HCT116 (cell line): ENCODE measurements at regions not wholly inside any gene's neighbourhood (a gene's known extent, or its start where the extent isn't known, plus 50 kb on each side); places are given as distances from the start of the nearest gene placed in this dataset.

ENCODE experiments used
- ATAC-seq: fragments of 200-7000 bp; cut with Tn5 transposase; 2 replicates; pipeline ENCODE4 v1.9.1; 2020; ENCODE audit warnings: mild to moderate bottlenecking, moderate library complexity
- BruUV-seq: library from RNA; stranded (reverse); fragments of 400-500 nt; replicated peaks from 2 replicates; lab custom pipeline; 2021; lab: Mats Ljungman, UMichigan
- CTCF ChIA-PET: fragments of 300-600 bp; sonication (Branson Sonifier 250); formaldehyde crosslinking; loops from one replicate; lab custom pipeline; 2021; ENCODE audit warnings: antibody characterized with exemption; lab: Charles Lee
- POLR2A ChIA-PET: fragments of 300-600, 350-600 bp; sonication (Branson Sonifier 250); formaldehyde crosslinking; loops from one replicate; lab custom pipeline; 2021; ENCODE audit warnings: antibody characterized with exemption; lab: Charles Lee
- RAD21 ChIA-PET, 2 experiments: fragments of 300-600 bp; sonication (Branson Sonifier 250); formaldehyde crosslinking; loops; one replicate each; lab custom pipeline; 2023; ENCODE audit warnings: low total read pairs in 2 of 2; ENCODE audit not compliant: uncharacterized antibody in 2 of 2, unreplicated experiment in 2 of 2, low non-redundant PET in 1 of 2; lab: Charles Lee
- DNase-seq: peaks from one replicate; pipeline ENCODE4 v3.0.0-alpha.2; 2010; ENCODE audit warnings: low read depth, low spot score
- H2AFZ ChIP-seq: fragments of 200-600 bp; shearing (Covaris generic), sonication (generic); 2 replicates; pipeline ENCODE4 v1.6.1; 2017; ENCODE audit warnings: low read depth, mixed run types, mixed read lengths, antibody characterized with exemption, low read length; ENCODE audit not compliant: poor library complexity, severe bottlenecking
- H3K27ac ChIP-seq: 2 replicates; pipeline ENCODE4 v1.5.1; 2012; ENCODE audit warnings: low read depth, low read length
- H3K27me3 ChIP-seq: fragments of 200-600 bp; sonication (generic); 2 replicates; pipeline ENCODE4 v1.6.1; 2016; ENCODE audit warnings: mixed run types, low read length, mixed read lengths; ENCODE audit not compliant: insufficient read depth
- H3K36me3 ChIP-seq, 2 experiments: fragments of 200-500 bp in 1 of 2; fragments of 200-600 bp in 1 of 2; sonication (Bioruptor generic) in 1 of 2; sonication (generic) in 1 of 2; 2 replicates each; pipeline versions ENCODE4 v1.5.1 to v1.6.1; 2014 to 2016; ENCODE audit warnings: low read length in 2 of 2, inconsistent platforms in 1 of 2, mixed read lengths in 1 of 2, mixed run types in 1 of 2; ENCODE audit not compliant: insufficient read depth in 2 of 2, control insufficient read depth in 1 of 2
- H3K4me1 ChIP-seq, 2 experiments: fragments of 200-600 bp in 1 of 2; sonication (generic) in 1 of 2; 2 replicates each; pipeline versions ENCODE4 v1.5.1 to v1.6.1; 2012 to 2017; ENCODE audit warnings: low read length in 2 of 2, inconsistent platforms in 1 of 2, mild to moderate bottlenecking in 1 of 2, mixed read lengths in 1 of 2, mixed run types in 1 of 2, moderate library complexity in 1 of 2; ENCODE audit not compliant: insufficient read depth in 2 of 2, control insufficient read depth in 1 of 2
- H3K4me2 ChIP-seq: fragments of 200-600 bp; sonication (generic); 2 replicates; pipeline ENCODE4 v1.6.1; 2017; ENCODE audit warnings: mixed run types, low read length, mixed read lengths
- H3K4me3 ChIP-seq, 2 experiments: fragments of 200-600 bp in 1 of 2; sonication (generic) in 1 of 2; replicated peaks in 1 of 2; 2 replicates each; pipeline ENCODE4 v1.5.1; 2011 to 2016; ENCODE audit warnings: low read length in 2 of 2, control low read depth in 1 of 2, low read depth in 1 of 2, mild to moderate bottlenecking in 1 of 2, mixed read lengths in 1 of 2, mixed run types in 1 of 2
- H3K79me2 ChIP-seq: fragments of 200-600 bp; sonication (generic); 2 replicates; pipeline ENCODE4 v1.6.1; 2017; ENCODE audit warnings: mild to moderate bottlenecking, mixed run types, low read length, moderate library complexity, mixed read lengths; ENCODE audit not compliant: insufficient read depth
- H3K9ac ChIP-seq: fragments of 200-600 bp; sonication (generic); 2 replicates; pipeline ENCODE4 v1.6.1; 2016; ENCODE audit warnings: low read length, mixed read lengths
- H3K9me2 ChIP-seq: fragments of 200-600 bp; sonication (generic), shearing (Covaris generic); 2 replicates; pipeline ENCODE4 v1.6.1; 2017; ENCODE audit warnings: mixed run types, mild to moderate bottlenecking, moderate library complexity; ENCODE audit not compliant: insufficient read depth
- H3K9me3 ChIP-seq, 2 experiments: fragments of 200-500 bp in 1 of 2; fragments of 200-600 bp in 1 of 2; sonication (Bioruptor generic) in 1 of 2; sonication (generic) in 1 of 2; 2 replicates each; pipeline ENCODE4 v1.6.1; 2014 to 2017; ENCODE audit warnings: low read length in 2 of 2, mixed read lengths in 2 of 2, inconsistent platforms in 1 of 2, low read depth in 1 of 2, mild to moderate bottlenecking in 1 of 2, mixed run types in 1 of 2, moderate library complexity in 1 of 2; ENCODE audit not compliant: control insufficient read depth in 1 of 2, insufficient read depth in 1 of 2
- H4K20me1 ChIP-seq: fragments of 200-600 bp; sonication (generic), shearing (Covaris generic); 2 replicates; pipeline ENCODE4 v1.6.1; 2017; ENCODE audit warnings: mixed run types, mild to moderate bottlenecking, moderate library complexity; ENCODE audit not compliant: insufficient read depth
- CBX3 ChIP-seq: IDR thresholded peaks from 2 replicates; pipeline ENCODE4 v1.6.1; 2012; ENCODE audit warnings: low read depth
- CEBPB ChIP-seq: IDR thresholded peaks from 2 replicates; pipeline ENCODE4 v1.6.1; 2012; ENCODE audit warnings: low read depth
- ELF1 ChIP-seq: IDR thresholded peaks from 2 replicates; pipeline ENCODE4 v1.6.1; 2012; ENCODE audit warnings: low read depth, borderline replicate concordance
- FOSL1 ChIP-seq: IDR thresholded peaks from 2 replicates; pipeline ENCODE4 v1.6.1; 2012; ENCODE audit warnings: low read depth
- JUND ChIP-seq: IDR thresholded peaks from 2 replicates; pipeline ENCODE4 v1.6.1; 2012
- POLR2A ChIP-seq: IDR thresholded peaks from 2 replicates; pipeline ENCODE4 v1.7.0; 2011; ENCODE audit warnings: borderline replicate concordance; ENCODE audit not compliant: insufficient read depth, insufficient read length; ENCODE audit errors: extremely low read depth
- POLR2AphosphoS5 ChIP-seq: IDR thresholded peaks from 2 replicates; pipeline ENCODE4 v1.6.1; 2011; ENCODE audit warnings: mild to moderate bottlenecking, low read depth, low read length, moderate library complexity
- RAD21 ChIP-seq: IDR thresholded peaks from 2 replicates; pipeline ENCODE4 v1.6.1; 2012; ENCODE audit warnings: low read depth, mild to moderate bottlenecking
- SIN3A ChIP-seq: IDR thresholded peaks from 2 replicates; pipeline ENCODE4 v1.6.1; 2012; ENCODE audit warnings: low read depth
- SP1 ChIP-seq: IDR thresholded peaks from 2 replicates; pipeline ENCODE4 v1.6.1; 2012; ENCODE audit warnings: low read depth
- SRF ChIP-seq: IDR thresholded peaks from 2 replicates; pipeline ENCODE4 v1.6.1; 2012; ENCODE audit warnings: low read depth
- TCF7L2 ChIP-seq: IDR thresholded peaks from 2 replicates; pipeline ENCODE4 v1.7.0; 2011; ENCODE audit warnings: borderline replicate concordance, inconsistent platforms; ENCODE audit not compliant: insufficient read depth, insufficient read length; ENCODE audit errors: extremely low read depth
- YY1 ChIP-seq: IDR thresholded peaks from 2 replicates; pipeline ENCODE4 v1.6.1; 2011; ENCODE audit warnings: low read length, low read depth, moderate library complexity, mild to moderate bottlenecking; ENCODE audit not compliant: insufficient replicate concordance; ENCODE audit errors: extremely low read depth
- ZFX ChIP-seq: fragments of 450-650 bp; IDR thresholded peaks from 2 replicates; pipeline ENCODE4 v1.6.1; 2017
- ZNF274 ChIP-seq: fragments of 200-500 bp; sonication (Bioruptor generic); IDR thresholded peaks from 2 replicates; pipeline ENCODE4 v1.6.1; 2014; ENCODE audit warnings: mild to moderate bottlenecking, low read depth, low read length, inconsistent platforms
- intact Hi-C: fragments of 100-400 bp; cut with micrococcal nuclease; formaldehyde crosslinking; loops from 2 replicates; pipeline ENCODE4 v1.10.0; 2022
- TF ChIP-seq, protein P1 (sequence below): IDR thresholded peaks from 2 replicates; pipeline ENCODE4 v1.6.1; 2012
- TF ChIP-seq, protein P2 (sequence below): IDR thresholded peaks from 2 replicates; pipeline ENCODE4 v1.6.1; 2012
- TF ChIP-seq, protein P3 (sequence below), 3 experiments: fragments of 200-600 bp in 1 of 3; sonication (generic) in 1 of 3; IDR thresholded peaks in 2 of 3; conservative IDR thresholded peaks in 1 of 3; 2 replicates each; pipeline ENCODE4 v1.5.1; 2012 to 2017; ENCODE audit warnings: low read depth in 2 of 3, low read length in 2 of 3, antibody characterized with exemption in 1 of 3, borderline replicate concordance in 1 of 3, control low read depth in 1 of 3, mild to moderate bottlenecking in 1 of 3, mixed read lengths in 1 of 3, mixed run types in 1 of 3, moderate library complexity in 1 of 3; ENCODE audit not compliant: insufficient read depth in 1 of 3
- TF ChIP-seq, protein P4 (sequence below): IDR thresholded peaks from 2 replicates; pipeline ENCODE4 v1.6.1; 2011; ENCODE audit warnings: mild to moderate bottlenecking, low read length, moderate library complexity; ENCODE audit not compliant: insufficient replicate concordance; ENCODE audit errors: extremely low read depth

DNA sequence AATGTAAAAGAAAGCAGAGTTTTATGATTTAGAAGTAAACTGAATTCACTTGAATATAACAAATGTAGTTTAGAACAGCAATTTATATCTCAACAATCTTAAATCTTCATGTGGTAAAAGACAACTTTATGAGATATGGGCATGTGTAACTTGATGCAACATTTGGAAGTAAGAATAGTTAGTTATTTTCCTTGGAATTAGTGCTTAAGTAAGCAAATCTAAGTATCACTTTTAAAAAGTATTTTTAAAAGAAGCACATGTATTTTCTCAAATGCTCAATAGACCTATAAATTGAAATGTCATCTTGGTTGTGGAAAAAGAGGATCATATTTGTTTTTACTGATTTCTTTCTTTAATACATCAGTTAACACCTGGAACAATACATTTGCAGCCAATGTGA lies 340.3 kb upstream of the CDH6 start (continued):
- TF ChIP-seq, protein P1, sequence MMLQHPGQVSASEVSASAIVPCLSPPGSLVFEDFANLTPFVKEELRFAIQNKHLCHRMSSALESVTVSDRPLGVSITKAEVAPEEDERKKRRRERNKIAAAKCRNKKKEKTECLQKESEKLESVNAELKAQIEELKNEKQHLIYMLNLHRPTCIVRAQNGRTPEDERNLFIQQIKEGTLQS = no peak
- TF ChIP-seq CEBPB (no peak), POLR2A (no peak), SIN3A (no peak), YY1 (no peak), CBX3 (no peak), SP1 (no peak)
- TF ChIP-seq, protein P2, sequence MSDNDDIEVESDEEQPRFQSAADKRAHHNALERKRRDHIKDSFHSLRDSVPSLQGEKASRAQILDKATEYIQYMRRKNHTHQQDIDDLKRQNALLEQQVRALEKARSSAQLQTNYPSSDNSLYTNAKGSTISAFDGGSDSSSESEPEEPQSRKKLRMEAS = no peak
- TF ChIP-seq, protein P3, sequence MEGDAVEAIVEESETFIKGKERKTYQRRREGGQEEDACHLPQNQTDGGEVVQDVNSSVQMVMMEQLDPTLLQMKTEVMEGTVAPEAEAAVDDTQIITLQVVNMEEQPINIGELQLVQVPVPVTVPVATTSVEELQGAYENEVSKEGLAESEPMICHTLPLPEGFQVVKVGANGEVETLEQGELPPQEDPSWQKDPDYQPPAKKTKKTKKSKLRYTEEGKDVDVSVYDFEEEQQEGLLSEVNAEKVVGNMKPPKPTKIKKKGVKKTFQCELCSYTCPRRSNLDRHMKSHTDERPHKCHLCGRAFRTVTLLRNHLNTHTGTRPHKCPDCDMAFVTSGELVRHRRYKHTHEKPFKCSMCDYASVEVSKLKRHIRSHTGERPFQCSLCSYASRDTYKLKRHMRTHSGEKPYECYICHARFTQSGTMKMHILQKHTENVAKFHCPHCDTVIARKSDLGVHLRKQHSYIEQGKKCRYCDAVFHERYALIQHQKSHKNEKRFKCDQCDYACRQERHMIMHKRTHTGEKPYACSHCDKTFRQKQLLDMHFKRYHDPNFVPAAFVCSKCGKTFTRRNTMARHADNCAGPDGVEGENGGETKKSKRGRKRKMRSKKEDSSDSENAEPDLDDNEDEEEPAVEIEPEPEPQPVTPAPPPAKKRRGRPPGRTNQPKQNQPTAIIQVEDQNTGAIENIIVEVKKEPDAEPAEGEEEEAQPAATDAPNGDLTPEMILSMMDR (IDR thresholded peaks at IDR 0.05 in 2 of 3, conservative IDR thresholded peaks at IDR 0.05 in 1 of 3; ENCODE audit: borderline replicate concordance in 1 of 3, insufficient read depth in 1 of 3, low read depth in 2 of 3, low read length in 2 of 3) = no peak

DNA sequence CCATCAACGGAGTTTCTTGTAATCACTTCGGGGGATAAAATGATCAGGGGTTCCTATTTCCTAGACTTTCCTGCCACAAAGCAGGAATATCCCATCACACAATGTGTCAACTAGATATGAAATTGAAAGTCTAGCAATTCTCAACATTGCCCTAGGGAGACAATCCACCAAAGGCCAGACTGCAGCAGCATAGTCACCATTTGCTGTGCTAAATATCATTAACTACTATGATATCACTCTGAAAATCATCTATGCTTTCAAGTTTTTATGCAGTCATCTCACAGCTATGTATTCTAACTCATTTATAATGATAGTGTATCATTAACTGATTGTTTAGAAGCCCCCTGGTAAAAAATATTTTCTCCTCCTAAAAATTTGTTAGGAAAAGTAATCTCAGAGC lies 342.6 kb upstream of the CDH6 start:
- Histone ChIP-seq H2AFZ (no peak overlapping the region), H3K9me3 (peaks cover 13 to 15% of the 10 kb centered on the region in 2 experiments; a peak in 3 of 4 replicates), H3K9ac (no peak overlapping the region)
- ChIA-PET POLR2A (no interaction called here), CTCF (no interaction called here), RAD21 (no interaction called here)
- no peak for DNase-seq
- TF ChIP-seq ZFX = no peak
- no peak for TF ChIP-seq POLR2AphosphoS5
- TF ChIP-seq POLR2A = no peak
- TF ChIP-seq, protein P2 = no peak
- TF ChIP-seq ZNF274 = no peak
- TF ChIP-seq ELF1 = no peak
- no peak for TF ChIP-seq CEBPB
- TF ChIP-seq FOSL1 = no peak
- TF ChIP-seq, protein P4, sequence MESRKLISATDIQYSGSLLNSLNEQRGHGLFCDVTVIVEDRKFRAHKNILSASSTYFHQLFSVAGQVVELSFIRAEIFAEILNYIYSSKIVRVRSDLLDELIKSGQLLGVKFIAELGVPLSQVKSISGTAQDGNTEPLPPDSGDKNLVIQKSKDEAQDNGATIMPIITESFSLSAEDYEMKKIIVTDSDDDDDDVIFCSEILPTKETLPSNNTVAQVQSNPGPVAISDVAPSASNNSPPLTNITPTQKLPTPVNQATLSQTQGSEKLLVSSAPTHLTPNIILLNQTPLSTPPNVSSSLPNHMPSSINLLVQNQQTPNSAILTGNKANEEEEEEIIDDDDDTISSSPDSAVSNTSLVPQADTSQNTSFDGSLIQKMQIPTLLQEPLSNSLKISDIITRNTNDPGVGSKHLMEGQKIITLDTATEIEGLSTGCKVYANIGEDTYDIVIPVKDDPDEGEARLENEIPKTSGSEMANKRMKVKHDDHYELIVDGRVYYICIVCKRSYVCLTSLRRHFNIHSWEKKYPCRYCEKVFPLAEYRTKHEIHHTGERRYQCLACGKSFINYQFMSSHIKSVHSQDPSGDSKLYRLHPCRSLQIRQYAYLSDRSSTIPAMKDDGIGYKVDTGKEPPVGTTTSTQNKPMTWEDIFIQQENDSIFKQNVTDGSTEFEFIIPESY = no peak
- TF ChIP-seq SRF = no peak
- TF ChIP-seq, protein P3 (IDR thresholded peaks at IDR 0.05 in 2 of 3, conservative IDR thresholded peaks at IDR 0.05 in 1 of 3; ENCODE audit: borderline replicate concordance in 1 of 3, insufficient read depth in 1 of 3, low read depth in 2 of 3, low read length in 2 of 3) = no peak
- no peak for TF ChIP-seq YY1
- TF ChIP-seq JUND = no peak
- TF ChIP-seq TCF7L2 = no peak
- no peak for TF ChIP-seq SP1
- TF ChIP-seq RAD21 = no peak
- TF ChIP-seq, all 23 proteins: peak for 0
- no TSS peak for BruUV-seq
- H3K27me3 ChIP-seq = no peaks in the 10 kb centered on the region
- no peaks in the 10 kb centered on the region for H3K79me2 ChIP-seq
- H4K20me1 ChIP-seq = no peaks in the 10 kb centered on the region
- H3K36me3 ChIP-seq = no peaks in the 10 kb centered on the region
- H3K4me3 ChIP-seq = no peak overlapping the region
- no peaks in the 10 kb centered on the region for H3K9me2 ChIP-seq
- H3K27ac ChIP-seq = no peak overlapping the region
- H3K4me1 ChIP-seq = no peaks in the 10 kb centered on the region
- intact Hi-C loops = no loop called here
- ATAC-seq = no peak
- no peak overlapping the region for H3K4me2 ChIP-seq
